Bone marrow (tissue), 2 donors: ENCODE measurements at regions not wholly inside any gene's neighbourhood (a gene's known extent, or its start where the extent isn't known, plus 50 kb on each side); places are given as distances from the start of the nearest gene placed in this dataset.

Experiments
- DNase-seq, 2 donors: peaks; one replicate each; lab custom pipeline; 2025; lab: John Stamatoyannopoulos, UW

GRCh38 chr13:99822820-99823219 lies 148.7 kb downstream of the ZIC5 start:
- DNase-seq = no peak

DNA sequence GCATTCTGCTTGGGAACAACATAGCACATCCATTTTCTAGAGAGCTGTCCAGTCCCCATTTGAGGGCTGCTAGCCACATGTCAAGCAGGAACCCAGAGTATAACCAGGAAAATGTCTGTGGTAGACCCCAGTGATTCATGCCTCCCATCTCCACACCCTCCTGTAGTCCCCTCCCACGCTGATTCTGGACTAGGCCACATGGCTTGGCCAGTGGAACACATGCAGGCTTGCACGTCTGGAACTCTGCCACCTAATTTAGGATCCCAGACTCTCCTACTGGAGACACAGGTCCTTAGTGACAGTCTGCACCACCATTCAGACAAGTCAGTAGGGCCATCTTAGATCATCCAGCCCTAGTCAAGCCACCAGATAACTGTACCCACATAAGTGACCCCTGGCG lies 149.8 kb downstream of the ZIC5 start:
- no peak for DNase-seq

- DNase-seq = no peak
Observed at GRCh38 chr13:99819967-99820366, 151.6 kb downstream of the ZIC5 start.

GRCh38 chr13:99816321-99816720 lies 155.2 kb downstream of the ZIC5 start:
- DNase-seq = no peak

- DNase-seq = no peak
Observed at GRCh38 chr13:99813336-99814095, 158.1 kb downstream of the ZIC5 start.

- DNase-seq = no peak
Observed at GRCh38 chr13:99812625-99813024, 158.9 kb downstream of the ZIC5 start.

GRCh38 chr13:99811067-99811700 lies 160.4 kb downstream of the ZIC5 start:
- DNase-seq = no peak

DNA sequence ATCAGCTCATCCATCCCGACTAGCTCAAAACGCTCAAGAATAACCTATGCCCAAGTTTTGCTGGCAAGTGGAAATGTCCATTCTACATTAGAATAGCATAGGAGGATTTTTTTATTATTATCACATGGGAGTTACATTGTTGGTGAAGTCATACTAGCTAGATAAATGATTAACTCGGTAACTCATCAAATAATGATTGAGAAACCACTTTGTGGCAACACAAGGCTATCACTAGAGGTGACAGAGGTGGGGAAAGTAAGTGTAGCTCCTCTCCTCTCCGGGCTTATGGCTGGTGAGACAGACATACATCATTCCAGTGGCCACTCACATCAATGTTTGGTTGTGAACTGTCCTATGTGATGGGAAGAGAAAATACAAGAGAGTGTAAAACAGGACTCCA lies 161.6 kb downstream of the ZIC5 start:
- no peak for DNase-seq

GRCh38 chr13:99809496-99809895 lies 162.1 kb downstream of the ZIC5 start:
- no peak for DNase-seq

- no peak for DNase-seq
Observed at GRCh38 chr13:99808786-99809185, 162.8 kb downstream of the ZIC5 start.

GRCh38 chr13:99806671-99807070 lies 164.9 kb downstream of the ZIC5 start:
- no peak for DNase-seq

GRCh38 chr13:99805361-99805760 lies 166.2 kb downstream of the ZIC5 start:
- DNase-seq = no peak

DNA sequence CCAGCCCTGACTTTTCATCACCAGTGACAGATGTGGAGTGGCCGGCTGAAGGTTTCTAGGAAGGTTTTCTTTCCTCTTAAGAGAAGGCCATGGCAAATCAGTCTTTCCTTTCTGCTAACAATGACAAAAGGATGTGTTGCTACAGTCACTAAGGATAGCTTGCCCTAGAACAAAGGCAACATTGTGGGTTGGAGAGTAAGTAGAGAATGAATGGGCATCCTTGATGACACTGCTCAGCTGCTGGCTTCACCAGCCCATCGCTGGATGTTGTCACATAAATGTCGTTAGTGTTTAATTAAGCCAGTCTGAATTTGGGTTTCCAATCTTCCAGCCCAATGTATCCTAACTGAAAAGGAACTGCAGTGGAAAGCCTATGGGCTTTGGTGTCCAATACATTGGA lies 168.4 kb downstream of the ZIC5 start:
- DNase-seq = no peak

DNA sequence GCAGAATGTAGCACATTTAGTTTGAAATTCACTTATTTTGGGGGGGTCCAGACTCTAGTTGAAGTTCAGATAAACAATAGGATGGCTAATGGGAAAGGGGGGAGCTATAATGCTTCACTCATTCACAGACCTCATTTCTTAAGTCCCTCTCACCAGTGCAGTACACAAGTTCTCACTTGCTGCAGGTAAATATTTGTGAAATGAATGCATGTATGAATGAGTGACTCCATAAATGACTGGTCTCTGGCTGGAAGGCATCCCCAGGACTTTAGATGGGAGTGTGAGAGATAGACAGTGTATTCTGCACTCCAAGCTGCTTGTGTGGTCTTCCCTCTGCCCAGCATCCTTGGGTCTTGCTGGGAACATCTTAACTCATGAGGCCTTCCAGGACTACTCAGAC lies 169.2 kb downstream of the ZIC5 start:
- DNase-seq = no peak

GRCh38 chr13:99800951-99801350 lies 170.6 kb downstream of the ZIC5 start:
- DNase-seq = no peak

DNA sequence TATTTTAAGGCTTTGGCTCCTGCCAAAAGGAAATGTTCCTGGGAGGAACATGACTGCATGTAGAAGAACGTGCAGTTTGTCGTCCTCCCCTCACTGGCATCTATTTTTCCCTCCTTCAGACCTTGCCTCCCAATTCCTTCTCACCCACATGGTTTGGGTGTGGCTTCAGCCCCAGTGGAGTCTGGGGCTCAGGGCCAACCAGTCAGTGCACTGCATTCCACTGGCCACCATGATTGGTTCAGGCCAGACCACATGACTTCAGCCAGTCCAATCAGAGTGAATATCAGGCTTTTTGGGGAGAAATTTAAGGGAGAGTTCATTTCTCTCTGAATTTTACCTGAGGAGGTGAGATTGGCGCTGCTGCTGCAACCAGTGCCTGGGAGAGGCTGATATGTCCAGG lies 171.6 kb downstream of the ZIC5 start:
- no peak for DNase-seq

DNA sequence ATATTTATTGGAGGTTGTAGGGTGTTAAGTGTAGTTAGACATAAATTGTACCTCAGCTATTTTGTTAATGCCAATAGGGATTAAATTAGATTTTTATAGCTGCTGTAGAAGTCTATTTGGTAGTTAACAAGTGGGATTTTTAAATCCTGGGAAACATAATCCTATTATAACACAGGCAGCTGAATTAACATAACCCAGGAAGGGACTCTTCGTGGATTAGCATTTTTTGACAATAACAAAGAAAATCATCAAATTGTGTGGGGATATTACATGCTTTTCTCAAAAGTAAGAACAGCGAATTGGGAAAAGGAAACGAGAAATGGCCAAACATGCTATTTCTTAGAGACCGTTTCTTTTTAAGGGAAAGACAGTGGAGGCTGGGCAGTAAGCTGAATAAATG lies 172.8 kb downstream of the ZIC5 start:
- DNase-seq = no peak

GRCh38 chr13:99797691-99798090 lies 173.9 kb downstream of the ZIC5 start:
- DNase-seq = no peak

GRCh38 chr13:99796175-99796819 lies 175.3 kb downstream of the ZIC5 start:
- no peak for DNase-seq

DNA sequence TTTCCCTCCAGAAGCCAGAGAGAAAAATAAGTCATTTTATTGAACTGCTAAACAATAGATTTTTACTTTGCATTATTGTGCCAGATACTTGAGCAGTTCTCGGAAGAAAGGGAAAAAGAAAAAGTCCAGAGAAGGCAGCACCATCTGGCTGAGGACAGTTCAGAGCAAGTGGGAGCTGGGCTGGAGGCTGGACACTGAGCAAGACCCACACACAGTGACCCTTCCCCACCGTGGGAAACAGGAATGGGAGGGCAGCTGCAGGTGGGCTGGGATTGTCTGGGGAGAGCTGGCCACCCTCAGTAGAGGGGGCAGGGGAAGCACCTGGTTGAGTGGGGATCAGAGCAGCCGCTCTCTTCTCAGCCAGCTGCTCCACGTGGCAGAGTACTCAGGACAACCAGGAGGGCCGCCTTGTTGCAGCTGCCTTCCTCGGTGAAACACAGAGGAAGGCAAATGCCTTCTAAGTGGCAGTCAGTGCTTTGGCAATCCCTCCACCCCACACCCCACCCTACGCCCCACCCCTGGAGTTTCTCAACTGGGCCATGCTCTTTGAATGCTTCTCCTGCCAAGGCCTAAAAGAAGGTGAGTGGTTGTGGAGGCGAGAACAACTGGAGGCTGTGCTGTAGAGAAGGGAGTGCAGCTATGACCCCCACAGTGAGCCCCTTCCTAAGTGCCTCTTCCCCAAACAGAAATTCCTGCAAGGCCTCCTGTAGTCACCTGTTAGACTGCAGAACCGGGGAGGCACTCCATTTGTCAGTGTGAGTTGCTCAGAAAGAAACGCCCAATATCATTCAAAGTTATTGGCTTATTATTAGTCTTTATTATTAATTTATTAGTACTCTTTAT lies 179.3 kb downstream of the ZIC5 start:
- no peak for DNase-seq

DNA sequence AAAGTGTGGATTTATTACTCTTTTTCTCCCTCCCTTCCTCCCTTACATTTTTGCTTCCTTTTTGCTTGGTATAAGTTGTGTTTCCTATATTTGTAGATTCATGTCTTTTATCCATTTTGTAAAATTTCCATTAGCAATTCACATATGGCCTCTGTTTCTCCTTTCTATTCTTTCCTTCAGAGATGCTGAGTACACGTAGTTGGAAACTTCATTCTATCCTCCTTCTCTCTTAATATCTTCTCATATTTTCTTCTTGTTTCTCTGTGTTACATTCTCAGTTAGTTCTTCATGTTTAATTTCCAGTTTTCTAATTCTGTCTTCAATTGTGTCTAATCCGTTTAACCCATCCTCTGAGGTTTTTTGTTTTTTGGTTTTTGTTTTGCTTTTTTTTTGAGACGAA lies 188.9 kb downstream of the ZIC5 start:
- DNase-seq = no peak

- DNase-seq = no peak
Observed at GRCh38 chr13:99778500-99778899, 193.1 kb downstream of the ZIC5 start.
